B cell (primary cell): ENCODE measurements at regions not wholly inside any gene's neighbourhood (a gene's known extent, or its start where the extent isn't known, plus 50 kb on each side); places are given as distances from the start of the nearest gene placed in this dataset.
A peak's percentile ranks its signal among the peaks of the same experiment; 100 is the strongest.

Experiments used
- ATAC-seq: fragments of 200-7000 bp; cut with Tn5 transposase; one replicate; pipeline ENCODE4 v1.10.0; 2021; ENCODE audit warnings: low read depth, mild to moderate bottlenecking, moderate number of reproducible peaks, moderate library complexity
- CTCF ChIA-PET: fragments of 350-600 bp; sonication (Branson Sonifier 250); formaldehyde crosslinking; loops from one replicate; lab custom pipeline; 2021; ENCODE audit warnings: antibody characterized with exemption, inconsistent platforms; lab: Charles Lee
- POLR2A ChIA-PET: fragments of 350-600 bp; sonication (Branson Sonifier 250); formaldehyde crosslinking; loops from one replicate; lab custom pipeline; 2021; ENCODE audit warnings: antibody characterized with exemption; lab: Charles Lee
- DNase-seq: peaks from one replicate; pipeline ENCODE4 v3.0.0; 2013
- H2AFZ ChIP-seq: 2 replicates; pipeline ENCODE4 v1.6.1; 2012; ENCODE audit warnings: mild to moderate bottlenecking, low read depth, low read length; ENCODE audit not compliant: insufficient read depth, poor library complexity, severe bottlenecking
- H3K27ac ChIP-seq, 2 donors: 1 replicate in 1 of 2; 2 replicates in 1 of 2; pipeline ENCODE4 v1.5.1; 2012 to 2013; ENCODE audit warnings: low read length in 2 of 2, mild to moderate bottlenecking in 2 of 2, moderate library complexity in 1 of 2
- H3K27me3 ChIP-seq, 4 experiments: fragments of 200-600 bp in 1 of 4; sonication (generic) in 1 of 4; replicated peaks in 1 of 4; 1 replicate in 2 of 4; 2 replicates in 2 of 4; pipeline versions ENCODE4 v1.6.1 to v1.7.0; 2013 to 2016; ENCODE audit warnings: low read length in 3 of 4, mild to moderate bottlenecking in 2 of 4, mixed read lengths in 1 of 4, moderate library complexity in 1 of 4; ENCODE audit not compliant: insufficient read depth in 4 of 4, control insufficient read depth in 3 of 4; ENCODE audit errors: control extremely low read depth in 1 of 4
- H3K36me3 ChIP-seq, 2 experiments: replicated peaks in 1 of 2; 1 replicate in 1 of 2; 2 replicates in 1 of 2; pipeline versions ENCODE4 v1.6.1 to v1.7.1; 2013; ENCODE audit warnings: low read length in 1 of 2; ENCODE audit not compliant: insufficient read depth in 2 of 2, control insufficient read depth in 1 of 2; ENCODE audit errors: control extremely low read depth in 1 of 2, extremely low read depth in 1 of 2
- H3K4me1 ChIP-seq, 2 donors: fragments of 200-600 bp in 1 of 2; sonication (generic) in 1 of 2; 1 replicate in 1 of 2; 2 replicates in 1 of 2; pipeline versions ENCODE4 v1.5.1 to v1.6.1; 2013 to 2017; ENCODE audit warnings: low read length in 2 of 2; ENCODE audit not compliant: control insufficient read depth in 2 of 2, insufficient read depth in 2 of 2
- H3K4me2 ChIP-seq: replicated peaks from 2 replicates; pipeline ENCODE3; 2012; ENCODE audit warnings: mild to moderate bottlenecking, low read depth, low read length; ENCODE audit not compliant: poor library complexity, severe bottlenecking
- H3K4me3 ChIP-seq, 5 experiments: fragments of 200-600 bp in 1 of 5; sonication (generic) in 1 of 5; 1 replicate in 3 of 5; 2 replicates in 2 of 5; pipeline versions ENCODE4 v1.5.1 to v1.7.0; 2011 to 2016; ENCODE audit warnings: low read length in 4 of 5, mild to moderate bottlenecking in 4 of 5, low read depth in 2 of 5, control low read depth in 1 of 5, moderate library complexity in 1 of 5; ENCODE audit not compliant: insufficient read depth in 1 of 5; ENCODE audit errors: control extremely low read depth in 1 of 5, extremely low read depth in 1 of 5
- H3K79me2 ChIP-seq: fragments of 200-600 bp; sonication (generic); one replicate; pipeline ENCODE4 v1.6.0; 2016; ENCODE audit warnings: low read length; ENCODE audit not compliant: control insufficient read depth, insufficient read depth
- H3K9ac ChIP-seq: fragments of 200-600 bp; sonication (generic); 2 replicates; pipeline ENCODE4 v1.6.1; 2017; ENCODE audit warnings: mild to moderate bottlenecking, low read length, moderate library complexity
- H3K9me3 ChIP-seq, 3 donors: one replicate each; pipeline versions ENCODE4 v1.6.1 to v1.7.1; 2013; ENCODE audit warnings: low read length in 2 of 3; ENCODE audit not compliant: control insufficient read depth in 2 of 3, insufficient read depth in 1 of 3; ENCODE audit errors: control extremely low read depth in 1 of 3
- H4K20me1 ChIP-seq: 2 replicates; pipeline ENCODE4 v1.6.0; 2012; ENCODE audit warnings: mild to moderate bottlenecking, low read length; ENCODE audit not compliant: insufficient read depth, control insufficient read depth, poor library complexity, severe bottlenecking
- H3K27ac Mint-ChIP-seq: one replicate; pipeline ENCODE4 v1.8.0; 2021; ENCODE audit warnings: mixed read lengths
- H3K27me3 Mint-ChIP-seq: one replicate; pipeline ENCODE4 v1.8.0; 2021; ENCODE audit warnings: mixed read lengths
- H3K4me1 Mint-ChIP-seq: one replicate; pipeline ENCODE4 v1.8.0; 2021; ENCODE audit warnings: mixed read lengths
- H3K4me3 Mint-ChIP-seq: one replicate; pipeline ENCODE4 v1.8.0; 2021; ENCODE audit warnings: mixed read lengths
- H3K9me3 Mint-ChIP-seq: one replicate; pipeline ENCODE4 v1.8.0; 2022; ENCODE audit warnings: mixed read lengths; ENCODE audit not compliant: insufficient read depth
- CTCF ChIP-seq: fragments of 200-600 bp; IDR thresholded peaks from one replicate; pipeline ENCODE4 v1.8.0; 2022; ENCODE audit warnings: antibody characterized with exemption, mild to moderate bottlenecking
- EZH2 ChIP-seq: IDR thresholded peaks from 2 replicates; pipeline ENCODE4 v1.6.1; 2012; ENCODE audit warnings: borderline replicate concordance, low read depth, mild to moderate bottlenecking, moderate library complexity, low read length; ENCODE audit not compliant: insufficient read depth, poor library complexity, severe bottlenecking
- WGBS: methylation state at CpG from one replicate; pipeline ENCODE4 v1.1.5; 2013; ENCODE audit warnings: missing lambda C conversion rate; ENCODE audit not compliant: insufficient coverage; 5-methylcytosine and 5-hydroxymethylcytosine counted together
- intact Hi-C: fragments of 100-400 bp; cut with micrococcal nuclease; formaldehyde crosslinking; loops from one replicate; pipeline ENCODE4 v1.10.0; 2022

- WGBS: 97% methylated on average over 3 of the region's 3 CpGs
These were observed 107.6 kb upstream of the KHDRBS2 start for GRCh38 chr6:62393608-62394007.

GRCh38 chr6:62392291-62392690 lies 106.3 kb upstream of the KHDRBS2 start:
- no peaks in the 10 kb centered on the region for H3K79me2 ChIP-seq
- no peaks in the 10 kb centered on the region for H4K20me1 ChIP-seq
- H3K9ac ChIP-seq: no peak overlapping the region
- H3K9me3 Mint-ChIP-seq: peaks cover 2% of the 10 kb centered on the region
- no peaks in the 10 kb centered on the region for H3K27me3 Mint-ChIP-seq
- ChIA-PET POLR2A (no interaction called here), CTCF (interaction anchor here (2.0 kb wide), 1 partner anchor 109 kb away, joined by 4 read pairs; no protein-coding TSS in a partner anchor)
- no peak overlapping the region for H3K4me2 ChIP-seq
- intact Hi-C loops: no loop called here
- H3K27ac ChIP-seq: no peak overlapping the region
- no peaks in the 10 kb centered on the region for H3K9me3 ChIP-seq
- ATAC-seq (no peak), DNase-seq (no peak)
- H2AFZ ChIP-seq: no peak overlapping the region
- no peak overlapping the region for H3K4me3 ChIP-seq
- H3K4me1 Mint-ChIP-seq: peaks cover 25% of the 10 kb centered on the region
- 100% methylated on average over 1 of the region's 3 CpGs for WGBS
- no peak overlapping the region for H3K27ac Mint-ChIP-seq
- H3K4me1 ChIP-seq: peaks cover 9 to 21% of the 10 kb centered on the region in 2 donors
- no peak overlapping the region for H3K4me3 Mint-ChIP-seq
- H3K36me3 ChIP-seq: no peaks in the 10 kb centered on the region
- H3K27me3 ChIP-seq: no peaks in the 10 kb centered on the region
- no peak for TF ChIP-seq EZH2
- TF ChIP-seq CTCF: no peak

More at GRCh38 chr6:62393608-62394007, 107.6 kb upstream of the KHDRBS2 start:
- intact Hi-C loops: no loop called here
- POLR2A ChIA-PET: no interaction called here
- Histone ChIP-seq H2AFZ (peak overlapping the region; percentile 49), H3K9me3 (no peaks in the 10 kb centered on the region), H3K4me3 (no peak overlapping the region), H3K4me2 (peak overlapping the region; percentile 17), H4K20me1 (no peaks in the 10 kb centered on the region), H3K9ac (no peak overlapping the region), H3K36me3 (no peaks in the 10 kb centered on the region), H3K79me2 (no peaks in the 10 kb centered on the region), H3K4me1 (peaks cover 9 to 21% of the 10 kb centered on the region in 2 donors), H3K27me3 (no peaks in the 10 kb centered on the region), H3K27ac (no peak overlapping the region)
- CTCF ChIA-PET: no interaction called here
- TF ChIP-seq CTCF (peak; percentile 7), EZH2 (no peak)
- DNase-seq (no peak), ATAC-seq (no peak)
- Mint-ChIP-seq H3K27ac (no peak overlapping the region), H3K4me3 (no peak overlapping the region), H3K9me3 (peaks cover 2% of the 10 kb centered on the region), H3K27me3 (no peaks in the 10 kb centered on the region), H3K4me1 (peaks cover 25% of the 10 kb centered on the region)
